IPS-18c (cell line): ENCODE measurements at regions not wholly inside any gene's neighbourhood (a gene's known extent, or its start where the extent isn't known, plus 50 kb on each side); places are given as distances from the start of the nearest gene placed in this dataset.

Experiments
- H3K4me3 ChIP-seq: 2 replicates; pipeline ENCODE4 v1.7.0; 2013; ENCODE audit warnings: low read depth, mild to moderate bottlenecking, low read length, moderate library complexity; ENCODE audit not compliant: insufficient read depth
- H3K9me3 ChIP-seq: one replicate; pipeline ENCODE4 v1.6.1; 2013; ENCODE audit warnings: mild to moderate bottlenecking, low read length, moderate library complexity; ENCODE audit not compliant: control insufficient read depth, insufficient read depth

- H3K4me3 ChIP-seq: no peak overlapping the region
- H3K9me3 ChIP-seq: no peaks in the 10 kb centered on the region
Measured at GRCh38 chr20:11281768-11282167, 608.0 kb upstream of the JAG1 start.

DNA sequence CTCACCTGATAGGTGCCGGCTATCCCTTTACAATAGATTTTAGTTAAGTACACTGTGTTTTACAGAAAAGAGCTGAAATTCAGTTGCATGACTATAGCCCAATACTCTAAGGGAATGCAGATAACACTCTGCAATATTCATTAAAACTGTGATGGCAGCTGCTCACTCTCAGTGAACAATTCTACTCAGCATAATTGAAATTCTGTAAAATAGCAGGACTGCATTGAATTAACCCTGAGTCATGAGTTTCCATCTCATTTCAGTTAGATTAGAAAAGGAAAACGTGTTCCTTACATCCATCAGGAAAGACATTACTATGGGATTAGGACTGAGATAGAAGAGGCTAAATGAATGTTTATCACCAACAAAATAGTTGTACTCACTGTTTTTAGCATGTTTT lies 613.3 kb upstream of the JAG1 start:
- H3K9me3 ChIP-seq: no peaks in the 10 kb centered on the region
- no peak overlapping the region for H3K4me3 ChIP-seq

- H3K9me3 ChIP-seq: no peaks in the 10 kb centered on the region
- no peak overlapping the region for H3K4me3 ChIP-seq
Measured at GRCh38 chr20:11296221-11296620, 621.5 kb upstream of the BTBD3 start.

GRCh38 chr20:11296951-11297350 lies 620.7 kb upstream of the BTBD3 start:
- no peaks in the 10 kb centered on the region for H3K9me3 ChIP-seq
- no peak overlapping the region for H3K4me3 ChIP-seq

DNA sequence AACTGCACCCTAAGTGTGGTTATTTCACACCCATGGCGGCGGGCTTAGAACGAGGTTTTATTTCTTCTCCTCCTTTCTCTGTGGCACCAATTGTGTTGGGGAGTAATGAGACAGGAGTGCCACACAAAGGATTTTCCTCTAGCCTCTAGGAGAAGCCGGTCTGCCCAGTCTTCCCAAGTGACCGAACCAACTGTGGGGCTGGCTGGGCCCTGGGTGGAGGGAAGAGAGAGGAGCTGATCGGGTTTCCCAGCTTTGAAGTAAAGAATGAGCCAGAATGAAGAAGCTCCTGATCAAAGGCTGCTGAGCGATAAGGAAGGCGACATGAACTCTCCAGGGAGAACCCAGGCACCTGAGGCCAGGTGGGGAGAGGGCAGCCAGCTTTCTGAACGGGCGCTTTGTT lies 616.0 kb upstream of the BTBD3 start:
- no peaks in the 10 kb centered on the region for H3K9me3 ChIP-seq
- no peak overlapping the region for H3K4me3 ChIP-seq

DNA sequence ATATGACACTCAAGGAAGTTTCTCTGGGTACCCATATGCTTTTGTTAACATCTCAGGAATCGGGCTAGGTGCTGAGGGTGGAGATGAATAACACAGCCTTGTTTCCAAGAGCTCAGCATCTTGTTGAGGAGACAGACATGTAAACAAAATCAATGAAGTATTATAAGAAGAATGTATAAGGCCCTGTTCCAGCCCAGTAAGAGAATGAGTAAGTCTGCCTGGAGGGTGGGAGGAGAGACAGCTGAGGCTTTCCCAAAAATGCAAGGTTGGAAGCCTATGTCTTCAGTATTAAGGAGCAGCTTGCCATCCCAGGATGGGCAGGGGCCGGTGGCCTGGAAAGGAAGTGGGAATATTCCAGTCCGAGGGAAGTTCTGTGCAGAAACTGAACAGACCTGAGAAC lies 615.3 kb upstream of the BTBD3 start:
- no peaks in the 10 kb centered on the region for H3K9me3 ChIP-seq
- no peak overlapping the region for H3K4me3 ChIP-seq

GRCh38 chr20:11304795-11305194 lies 612.9 kb upstream of the BTBD3 start:
- Histone ChIP-seq H3K4me3 (no peak overlapping the region), H3K9me3 (no peaks in the 10 kb centered on the region)

GRCh38 chr20:11305406-11305805 lies 612.3 kb upstream of the BTBD3 start:
- Histone ChIP-seq H3K4me3 (no peak overlapping the region), H3K9me3 (no peaks in the 10 kb centered on the region)

DNA sequence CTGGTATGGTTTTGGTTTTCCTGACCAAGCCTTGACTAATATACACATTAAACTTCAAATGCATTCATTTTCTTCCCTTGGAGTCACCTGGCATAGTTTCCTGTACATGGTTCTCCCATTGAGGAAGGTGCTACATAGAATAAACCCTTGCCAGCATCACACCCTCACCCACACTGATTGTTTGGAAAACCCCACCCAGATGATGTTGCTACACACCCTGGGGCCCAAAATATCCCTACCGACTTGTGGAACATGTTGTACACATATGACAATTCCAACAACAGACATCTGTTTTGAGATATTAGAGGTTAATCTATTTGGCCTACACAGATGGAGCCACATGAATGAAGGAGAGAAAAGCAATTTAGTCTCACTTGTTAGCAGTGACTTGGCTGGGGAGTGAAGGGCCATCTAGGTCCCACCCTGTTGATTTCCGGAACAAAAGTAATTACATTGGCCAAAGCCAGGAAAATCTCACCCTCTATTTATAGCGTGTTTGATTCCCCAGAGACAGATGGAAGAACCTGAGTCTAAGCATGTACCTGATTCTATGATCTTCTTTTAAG lies 606.0 kb upstream of the BTBD3 start:
- Histone ChIP-seq H3K4me3 (no peak overlapping the region), H3K9me3 (no peaks in the 10 kb centered on the region)

GRCh38 chr20:11315525-11315924 lies 602.2 kb upstream of the BTBD3 start:
- H3K9me3 ChIP-seq: no peaks in the 10 kb centered on the region

DNA sequence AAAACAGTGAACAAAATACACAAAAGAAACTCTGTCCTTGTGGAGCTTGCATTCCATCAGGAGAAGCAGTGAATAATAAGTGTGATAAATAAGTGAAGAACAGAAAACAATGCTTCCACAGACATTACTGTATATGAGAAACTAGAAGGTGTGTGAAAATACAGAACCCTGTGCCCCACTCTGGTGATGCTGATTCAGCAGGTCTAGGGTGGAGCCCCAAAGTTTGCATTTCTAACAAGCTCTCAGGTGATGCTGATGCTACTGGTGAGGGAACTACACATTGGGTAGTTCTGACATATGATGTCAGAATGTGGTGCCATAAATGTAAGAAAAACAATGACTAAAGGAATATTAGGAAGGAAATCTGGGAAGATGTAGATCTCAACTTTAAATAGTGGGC lies 601.4 kb upstream of the BTBD3 start:
- H3K9me3 ChIP-seq: no peaks in the 10 kb centered on the region

More at GRCh38 chr20:11315525-11315924, 602.2 kb upstream of the BTBD3 start:
- no peak overlapping the region for H3K4me3 ChIP-seq

GRCh38 chr20:11320033-11320432 lies 597.7 kb upstream of the BTBD3 start:
- H3K4me3 ChIP-seq: no peak overlapping the region

More for the DNA sequence above, 601.4 kb upstream of the BTBD3 start:
- H3K4me3 ChIP-seq: no peak overlapping the region

DNA sequence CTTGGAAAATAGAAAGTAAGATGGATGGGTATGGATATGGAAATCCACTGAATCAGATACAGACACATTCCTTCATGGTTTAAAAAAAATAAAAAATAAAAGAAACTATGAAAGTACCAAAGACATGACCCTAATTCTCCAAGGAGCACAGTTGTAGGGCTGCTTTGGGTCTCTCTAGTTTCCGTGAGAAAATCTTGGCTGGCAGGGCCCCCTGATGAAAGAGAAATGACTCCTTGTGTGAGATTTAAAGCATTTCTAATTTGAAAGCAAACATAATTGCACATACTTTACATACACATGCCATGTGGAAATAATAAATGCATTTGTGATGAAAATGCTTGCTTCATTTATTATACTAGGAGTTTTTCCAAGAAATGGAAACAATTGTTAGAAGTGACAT lies 593.9 kb upstream of the BTBD3 start:
- no peaks in the 10 kb centered on the region for H3K9me3 ChIP-seq
- H3K4me3 ChIP-seq: no peak overlapping the region

More at GRCh38 chr20:11320033-11320432, 597.7 kb upstream of the BTBD3 start:
- H3K9me3 ChIP-seq: no peaks in the 10 kb centered on the region

- Histone ChIP-seq H3K4me3 (no peak overlapping the region), H3K9me3 (no peaks in the 10 kb centered on the region)
Measured at GRCh38 chr20:11324990-11325389, 592.7 kb upstream of the BTBD3 start.

- Histone ChIP-seq H3K4me3 (no peak overlapping the region), H3K9me3 (no peaks in the 10 kb centered on the region)
Measured at GRCh38 chr20:11328839-11329238, 588.9 kb upstream of the BTBD3 start.

GRCh38 chr20:11329271-11329670 lies 588.4 kb upstream of the BTBD3 start:
- Histone ChIP-seq H3K9me3 (no peaks in the 10 kb centered on the region), H3K4me3 (no peak overlapping the region)

DNA sequence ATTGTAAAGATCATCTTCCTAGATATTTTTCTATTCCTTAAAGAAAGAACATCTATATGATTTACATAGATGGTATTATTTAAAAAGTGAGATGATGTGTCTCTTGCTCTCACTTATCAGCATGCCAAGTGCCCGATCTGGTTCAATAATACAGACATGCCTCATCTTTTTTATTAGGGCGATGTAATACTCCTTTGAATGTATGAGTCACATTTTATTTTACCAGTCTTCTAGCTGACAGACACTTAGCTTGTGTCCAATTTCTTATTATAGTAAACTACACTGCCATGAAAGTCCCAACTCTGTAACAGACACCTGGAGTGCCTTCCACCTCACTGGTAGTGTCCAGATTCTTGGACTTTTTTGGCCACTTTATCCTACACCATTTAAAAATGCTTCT lies 586.6 kb upstream of the BTBD3 start:
- Histone ChIP-seq H3K4me3 (no peak overlapping the region), H3K9me3 (no peaks in the 10 kb centered on the region)

- Histone ChIP-seq H3K4me3 (no peak overlapping the region), H3K9me3 (no peaks in the 10 kb centered on the region)
Measured at GRCh38 chr20:11332381-11332780, 585.3 kb upstream of the BTBD3 start.

GRCh38 chr20:11333634-11334033 lies 584.1 kb upstream of the BTBD3 start:
- H3K4me3 ChIP-seq: no peak overlapping the region
- no peaks in the 10 kb centered on the region for H3K9me3 ChIP-seq
